NCI-H526 (cell line): ENCODE measurements at regions not wholly inside any gene's neighbourhood (a gene's known extent, or its start where the extent isn't known, plus 50 kb on each side); places are given as distances from the start of the nearest gene placed in this dataset.
"Not testable (repeated sequence)": the region's sequence is repeated elsewhere in the genome, so short reads cannot be mapped to it uniquely, and the experiment has no call there.

Source experiments
- DNase-seq, 2 experiments: peaks; one replicate each; lab custom pipeline; 2025; lab: John Stamatoyannopoulos, UW

DNA sequence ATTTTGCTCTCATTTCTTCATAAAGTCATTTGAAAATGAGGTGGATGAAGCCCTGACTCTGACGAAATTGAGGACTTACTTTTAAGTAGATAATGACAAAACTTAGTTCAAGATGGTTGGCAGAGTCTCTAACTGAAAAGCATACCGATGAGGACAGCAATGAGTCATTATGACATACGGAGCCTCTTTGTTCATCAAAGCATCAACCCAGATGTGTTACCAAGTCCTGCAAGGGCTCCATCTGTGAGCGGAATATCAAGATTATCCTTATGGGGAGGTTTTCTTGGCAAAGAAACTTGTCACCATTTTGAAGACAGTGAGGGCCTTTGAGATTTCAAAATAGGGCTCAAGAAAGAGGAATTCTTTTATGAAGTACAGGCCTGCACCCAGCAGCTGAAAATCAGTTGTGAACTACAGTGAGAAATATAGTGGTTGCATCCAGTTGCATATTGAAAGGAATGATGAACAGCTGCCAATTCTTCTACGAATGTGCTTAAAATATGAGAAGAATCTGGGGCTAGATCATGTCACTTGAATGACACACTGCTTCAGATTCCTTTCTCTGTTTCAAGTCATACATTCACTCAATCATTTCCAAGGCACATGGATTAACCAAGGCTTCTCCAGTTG is 86.6 kb upstream of the SLC24A2 start:
- no peak for DNase-seq

DNA sequence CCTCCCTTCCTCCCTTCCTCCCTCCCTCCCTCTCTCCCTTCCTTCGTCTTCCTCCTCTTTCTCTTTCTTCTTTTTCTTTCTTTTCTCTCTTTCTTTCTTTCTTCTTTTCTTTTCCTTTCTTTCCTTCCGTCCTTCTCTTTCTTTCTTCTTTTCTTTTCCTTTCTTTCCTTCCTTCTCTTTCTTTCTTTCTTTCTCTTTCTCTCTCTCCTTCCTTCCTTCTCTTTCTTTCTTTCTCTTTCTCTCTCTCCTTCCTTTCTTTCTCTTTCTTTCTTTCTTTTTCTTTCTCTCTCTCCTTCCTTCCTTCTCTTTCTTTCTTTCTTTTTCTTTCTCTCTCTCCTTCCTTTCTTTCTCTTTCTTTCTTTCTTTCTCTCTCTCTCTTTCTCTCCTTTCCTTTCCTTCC is 84.4 kb upstream of the SLC24A2 start:
- DNase-seq: not testable (repeated sequence)

DNA sequence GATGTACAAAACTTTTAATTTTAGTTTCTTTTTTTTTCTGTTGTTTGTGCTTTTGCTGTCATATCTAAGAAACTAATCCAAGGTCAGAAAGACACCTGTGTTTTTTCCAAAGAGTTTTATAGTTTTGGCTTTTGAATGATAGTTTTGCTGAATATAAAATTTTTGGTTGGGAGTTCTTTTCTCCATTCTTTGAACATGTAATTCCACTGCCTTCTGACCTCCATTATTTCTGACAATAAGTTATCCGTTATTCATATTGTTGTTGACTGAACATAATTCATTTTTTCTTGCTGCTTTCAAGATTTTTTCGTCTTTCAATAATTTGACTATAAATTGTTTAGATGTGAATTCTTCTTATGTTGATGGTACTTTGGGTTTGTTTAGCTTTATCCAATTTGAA is 82.2 kb upstream of the SLC24A2 start:
- DNase-seq: no peak

DNA sequence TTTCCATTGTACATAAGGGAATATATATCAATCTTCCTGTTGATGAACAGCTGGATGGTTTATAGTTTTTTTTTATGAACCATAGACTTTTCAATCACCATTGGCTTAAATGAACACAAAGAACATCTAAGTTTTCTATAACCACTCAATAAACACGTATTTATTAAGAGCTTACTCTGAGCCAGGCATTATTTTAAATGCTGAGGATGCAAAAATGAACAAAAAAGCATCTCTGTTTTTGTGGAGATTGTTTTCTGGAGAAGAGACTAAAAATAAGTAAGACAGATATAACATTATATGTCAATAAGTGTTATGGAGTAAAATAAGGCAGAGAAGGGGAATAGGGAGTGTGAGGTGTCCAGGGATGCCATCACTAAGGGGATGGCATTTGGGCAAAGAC is 52.1 kb upstream of the SLC24A2 start:
- DNase-seq: no peak
